Stomach smooth muscle (tissue), 2 donors: ENCODE measurements at regions not wholly inside any gene's neighbourhood (a gene's known extent, or its start where the extent isn't known, plus 50 kb on each side); places are given as distances from the start of the nearest gene placed in this dataset.

Experiments used
- H3K27ac ChIP-seq: one replicate; pipeline ENCODE4 v1.7.0; 2013; ENCODE audit warnings: mild to moderate bottlenecking, low read length, inconsistent platforms
- H3K27me3 ChIP-seq, 2 donors: one replicate each; pipeline ENCODE4 v1.7.0; 2013; ENCODE audit warnings: low read length in 2 of 2; ENCODE audit not compliant: insufficient read depth in 2 of 2, control insufficient read depth in 1 of 2
- H3K36me3 ChIP-seq, 2 donors: one replicate each; pipeline ENCODE4 v1.7.0; 2013; ENCODE audit warnings: low read length in 2 of 2; ENCODE audit not compliant: control insufficient read depth in 2 of 2, insufficient read depth in 2 of 2
- H3K4me1 ChIP-seq: one replicate; pipeline ENCODE4 v1.7.0; 2013; ENCODE audit warnings: low read length; ENCODE audit not compliant: control insufficient read depth, insufficient read depth
- H3K4me3 ChIP-seq, 2 donors: one replicate each; pipeline ENCODE4 v1.7.0; 2013; ENCODE audit warnings: low read length in 2 of 2
- H3K9ac ChIP-seq, 2 donors: one replicate each; pipeline ENCODE4 v1.7.0; 2013; ENCODE audit warnings: low read length in 2 of 2, mild to moderate bottlenecking in 1 of 2
- H3K9me3 ChIP-seq, 2 donors: one replicate each; pipeline ENCODE4 v1.7.0; 2013; ENCODE audit warnings: low read length in 2 of 2; ENCODE audit not compliant: control insufficient read depth in 2 of 2
- donor health status: healthy.
- donor health status: Pancreatic carcinoma.

DNA sequence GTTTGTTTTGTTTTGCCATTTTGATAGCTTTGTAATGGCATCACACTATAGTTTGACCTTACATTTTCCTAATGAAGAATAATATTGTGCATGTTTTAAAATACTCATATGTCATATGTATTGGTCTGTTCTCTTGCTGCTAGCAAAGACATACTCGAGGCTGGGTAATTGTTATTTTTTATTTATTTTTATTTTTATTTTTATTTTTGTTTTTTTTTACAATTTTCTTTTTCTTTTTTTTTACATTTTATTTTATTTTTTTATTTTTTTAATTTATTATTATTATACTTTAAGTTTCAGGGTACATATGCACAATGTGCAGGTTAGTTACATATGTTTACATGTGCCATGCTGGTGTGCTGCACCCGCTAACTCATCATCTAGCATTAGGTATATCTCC lies 104.6 kb upstream of the GRID2 start:
- Histone ChIP-seq H3K9me3 (no peaks in the 10 kb centered on the region), H3K9ac (no peak overlapping the region), H3K4me1 (no peaks in the 10 kb centered on the region), H3K27me3 (no peaks in the 10 kb centered on the region), H3K36me3 (no peaks in the 10 kb centered on the region), H3K4me3 (no peak overlapping the region), H3K27ac (no peak overlapping the region)

GRCh38 chr4:92210906-92211305 lies 92.9 kb upstream of the GRID2 start:
- Histone ChIP-seq H3K27me3 (no peaks in the 10 kb centered on the region), H3K4me1 (no peaks in the 10 kb centered on the region), H3K9ac (no peak overlapping the region), H3K4me3 (no peak overlapping the region), H3K9me3 (no peaks in the 10 kb centered on the region), H3K27ac (no peak overlapping the region), H3K36me3 (no peaks in the 10 kb centered on the region)

DNA sequence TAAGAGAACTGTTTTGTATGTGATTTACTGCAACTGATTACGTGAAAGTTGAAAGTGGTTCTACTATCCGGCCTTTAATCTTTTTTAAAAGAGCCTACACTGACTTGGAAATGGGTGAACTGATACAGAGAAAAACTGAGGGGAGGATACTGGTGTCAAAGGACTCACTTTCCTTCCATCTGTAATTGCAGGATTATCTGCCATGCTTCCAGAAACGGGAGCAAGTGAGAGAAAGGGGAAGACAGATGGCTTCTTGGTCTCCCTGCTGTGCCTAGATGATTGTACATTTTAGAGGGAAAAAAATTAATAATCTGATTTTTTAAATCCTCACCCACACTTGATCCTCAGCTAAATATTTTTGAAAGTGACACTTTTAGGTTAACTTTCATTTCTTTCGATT lies 88.3 kb upstream of the GRID2 start:
- Histone ChIP-seq H3K9ac (no peak overlapping the region), H3K4me1 (no peaks in the 10 kb centered on the region), H3K4me3 (no peak overlapping the region), H3K9me3 (no peaks in the 10 kb centered on the region), H3K27ac (no peak overlapping the region), H3K36me3 (no peaks in the 10 kb centered on the region), H3K27me3 (no peaks in the 10 kb centered on the region)

GRCh38 chr4:92231511-92231910 lies 72.3 kb upstream of the GRID2 start:
- H3K4me3 ChIP-seq = no peak overlapping the region
- H3K27ac ChIP-seq = no peak overlapping the region
- H3K36me3 ChIP-seq = no peaks in the 10 kb centered on the region
- H3K27me3 ChIP-seq = no peaks in the 10 kb centered on the region
- H3K4me1 ChIP-seq = no peaks in the 10 kb centered on the region
- H3K9ac ChIP-seq = no peak overlapping the region
- no peaks in the 10 kb centered on the region for H3K9me3 ChIP-seq

GRCh38 chr4:92232566-92232965 lies 71.2 kb upstream of the GRID2 start:
- no peaks in the 10 kb centered on the region for H3K27me3 ChIP-seq
- H3K4me3 ChIP-seq = no peak overlapping the region
- H3K27ac ChIP-seq = no peak overlapping the region
- H3K9me3 ChIP-seq = no peaks in the 10 kb centered on the region
- no peaks in the 10 kb centered on the region for H3K36me3 ChIP-seq
- H3K4me1 ChIP-seq = no peaks in the 10 kb centered on the region
- H3K9ac ChIP-seq = no peak overlapping the region

GRCh38 chr4:92234393-92235176 lies 69.2 kb upstream of the GRID2 start:
- Histone ChIP-seq H3K27ac (no peak overlapping the region), H3K4me1 (no peaks in the 10 kb centered on the region), H3K9me3 (no peaks in the 10 kb centered on the region), H3K4me3 (no peak overlapping the region), H3K27me3 (no peaks in the 10 kb centered on the region), H3K9ac (no peak overlapping the region), H3K36me3 (no peaks in the 10 kb centered on the region)

DNA sequence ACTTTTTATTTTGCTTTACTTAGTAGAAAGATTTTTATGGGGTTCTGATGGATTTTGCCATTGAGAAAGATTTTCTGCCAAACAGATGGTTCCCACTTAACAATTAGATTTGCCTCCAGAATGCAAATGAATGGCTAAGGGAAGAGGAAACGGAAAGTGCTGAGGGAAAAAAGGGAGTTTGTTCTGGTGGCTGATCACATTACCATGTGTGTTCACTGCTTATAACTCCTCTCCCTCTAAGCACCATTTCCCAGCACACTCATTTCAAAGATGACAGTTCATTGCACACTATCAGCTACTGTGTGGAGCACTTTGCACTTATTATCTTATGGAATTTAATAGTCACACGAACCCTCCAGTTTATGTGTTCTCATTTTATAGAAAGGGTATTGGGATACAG lies 68.0 kb upstream of the GRID2 start:
- Histone ChIP-seq H3K9me3 (no peaks in the 10 kb centered on the region), H3K4me1 (no peaks in the 10 kb centered on the region), H3K27me3 (no peaks in the 10 kb centered on the region), H3K9ac (no peak overlapping the region), H3K27ac (no peak overlapping the region), H3K36me3 (no peaks in the 10 kb centered on the region), H3K4me3 (no peak overlapping the region)

DNA sequence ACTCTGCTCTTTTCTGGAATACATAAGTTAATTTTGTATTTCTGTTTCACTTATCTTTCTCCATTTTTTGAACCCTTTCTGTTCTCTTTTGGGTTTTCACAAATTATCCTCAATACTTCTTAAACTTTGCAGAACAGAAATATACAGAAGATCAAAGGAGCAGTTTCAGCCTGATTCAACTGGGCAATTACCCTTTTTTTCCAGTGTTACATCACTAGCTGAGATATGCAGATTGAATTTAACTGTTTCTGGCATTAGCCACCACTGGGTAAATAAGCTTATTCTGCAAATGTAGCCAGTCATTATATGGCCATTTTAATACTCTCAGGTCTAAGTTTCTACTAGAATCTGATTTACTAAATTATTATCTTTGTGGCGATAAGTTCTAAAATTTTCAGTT lies 66.9 kb upstream of the GRID2 start:
- H3K27ac ChIP-seq = no peak overlapping the region
- H3K36me3 ChIP-seq = no peaks in the 10 kb centered on the region

DNA sequence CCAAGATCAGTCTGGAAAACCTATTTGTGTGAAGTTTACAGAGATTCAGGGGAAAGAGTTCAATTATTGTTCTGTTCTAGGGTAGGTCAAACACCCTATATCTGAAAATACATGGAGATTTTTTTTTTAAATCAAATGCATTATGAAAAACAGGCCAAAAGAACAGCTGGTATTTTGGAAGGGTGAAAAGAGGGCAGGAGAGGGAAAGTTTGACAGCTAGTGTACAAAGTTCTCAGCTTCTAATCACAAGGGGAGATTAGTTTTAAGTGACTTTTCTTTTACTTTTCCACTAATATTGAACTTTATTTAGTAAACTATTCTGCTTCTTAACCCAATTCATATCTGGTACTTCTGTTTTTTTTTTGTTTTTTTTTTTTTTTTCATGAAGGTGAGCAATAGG lies 66.2 kb upstream of the GRID2 start:
- Histone ChIP-seq H3K4me3 (no peak overlapping the region), H3K4me1 (no peaks in the 10 kb centered on the region), H3K9me3 (no peaks in the 10 kb centered on the region), H3K27me3 (no peaks in the 10 kb centered on the region), H3K36me3 (no peaks in the 10 kb centered on the region), H3K27ac (no peak overlapping the region), H3K9ac (no peak overlapping the region)

More for the DNA sequence above, 66.9 kb upstream of the GRID2 start:
- Histone ChIP-seq H3K4me1 (no peaks in the 10 kb centered on the region), H3K27me3 (no peaks in the 10 kb centered on the region), H3K9ac (no peak overlapping the region), H3K4me3 (no peak overlapping the region), H3K9me3 (no peaks in the 10 kb centered on the region)

DNA sequence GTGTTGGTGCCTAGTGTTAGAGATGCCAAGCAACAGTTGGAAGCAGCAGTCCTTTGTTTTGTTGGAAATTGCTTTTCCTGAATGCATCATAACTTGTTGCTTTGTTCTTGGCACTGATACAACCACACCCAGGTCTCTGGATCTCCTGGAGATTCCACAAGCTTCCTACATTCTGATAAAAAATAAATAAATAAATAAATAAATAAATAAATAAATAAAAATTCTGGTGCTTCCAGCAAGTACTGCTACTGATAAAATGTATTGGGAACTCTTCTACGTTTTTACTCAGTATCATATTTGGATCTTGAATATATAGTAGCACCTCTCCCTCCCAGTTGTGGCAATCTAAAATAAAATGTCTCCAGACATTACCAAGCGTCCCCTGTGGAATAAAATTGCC lies 62.7 kb upstream of the GRID2 start:
- H3K4me3 ChIP-seq = no peak overlapping the region
- no peak overlapping the region for H3K9ac ChIP-seq
- H3K4me1 ChIP-seq = no peaks in the 10 kb centered on the region
- H3K27me3 ChIP-seq = no peaks in the 10 kb centered on the region
- no peak overlapping the region for H3K27ac ChIP-seq
- no peaks in the 10 kb centered on the region for H3K9me3 ChIP-seq
- H3K36me3 ChIP-seq = no peaks in the 10 kb centered on the region

DNA sequence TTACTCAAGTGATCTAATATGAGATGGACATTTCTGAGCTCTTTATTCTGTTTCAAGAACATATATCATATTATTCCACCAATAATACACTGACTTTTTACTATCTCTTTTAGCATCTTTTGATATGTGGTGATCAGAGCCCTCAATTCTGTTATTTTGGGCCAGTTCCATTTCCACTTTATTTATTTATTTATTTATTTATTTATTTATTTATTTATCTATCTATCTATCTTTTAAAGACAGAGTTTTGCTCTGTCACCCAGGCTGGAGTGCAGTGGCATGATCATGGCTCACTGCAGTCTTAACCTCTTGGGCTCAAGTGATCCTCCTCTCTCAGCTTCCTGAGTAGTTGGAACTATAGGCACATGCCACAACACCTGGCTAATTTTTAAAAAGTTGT lies 57.4 kb upstream of the GRID2 start:
- Histone ChIP-seq H3K9me3 (no peaks in the 10 kb centered on the region), H3K36me3 (no peaks in the 10 kb centered on the region), H3K4me1 (no peaks in the 10 kb centered on the region), H3K27ac (no peak overlapping the region), H3K9ac (no peak overlapping the region), H3K4me3 (no peak overlapping the region), H3K27me3 (no peaks in the 10 kb centered on the region)
